ENCODE measurements at regions not wholly inside any gene's neighbourhood (a gene's known extent, or its start where the extent isn't known, plus 50 kb on each side); places are given as distances from the start of the nearest gene placed in this dataset.

GRCh38 chr20:22455259-22455658 lies 129.1 kb downstream of the FOXA2 start:
- TF ChIP-seq, protein P1, sequence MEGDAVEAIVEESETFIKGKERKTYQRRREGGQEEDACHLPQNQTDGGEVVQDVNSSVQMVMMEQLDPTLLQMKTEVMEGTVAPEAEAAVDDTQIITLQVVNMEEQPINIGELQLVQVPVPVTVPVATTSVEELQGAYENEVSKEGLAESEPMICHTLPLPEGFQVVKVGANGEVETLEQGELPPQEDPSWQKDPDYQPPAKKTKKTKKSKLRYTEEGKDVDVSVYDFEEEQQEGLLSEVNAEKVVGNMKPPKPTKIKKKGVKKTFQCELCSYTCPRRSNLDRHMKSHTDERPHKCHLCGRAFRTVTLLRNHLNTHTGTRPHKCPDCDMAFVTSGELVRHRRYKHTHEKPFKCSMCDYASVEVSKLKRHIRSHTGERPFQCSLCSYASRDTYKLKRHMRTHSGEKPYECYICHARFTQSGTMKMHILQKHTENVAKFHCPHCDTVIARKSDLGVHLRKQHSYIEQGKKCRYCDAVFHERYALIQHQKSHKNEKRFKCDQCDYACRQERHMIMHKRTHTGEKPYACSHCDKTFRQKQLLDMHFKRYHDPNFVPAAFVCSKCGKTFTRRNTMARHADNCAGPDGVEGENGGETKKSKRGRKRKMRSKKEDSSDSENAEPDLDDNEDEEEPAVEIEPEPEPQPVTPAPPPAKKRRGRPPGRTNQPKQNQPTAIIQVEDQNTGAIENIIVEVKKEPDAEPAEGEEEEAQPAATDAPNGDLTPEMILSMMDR (IDR thresholded peaks at IDR 0.05; ENCODE audit: insufficient read depth, low read length) = no peak
- no peak for TF ChIP-seq POLR2AphosphoS5 (IDR thresholded peaks at IDR 0.05; ENCODE audit: low read depth)
- TF ChIP-seq REST (IDR thresholded peaks at IDR 0.05; ENCODE audit: insufficient replicate concordance, low read depth) = no peak
- no peak for TF ChIP-seq SPI1 (IDR thresholded peaks at IDR 0.05; ENCODE audit: borderline replicate concordance, low read depth)

Data from HL-60 (cell line).